GM19025 (cell line): ENCODE measurements at regions not wholly inside any gene's neighbourhood (a gene's known extent, or its start where the extent isn't known, plus 50 kb on each side); places are given as distances from the start of the nearest gene placed in this dataset.
"Not testable (repeated sequence)": the region's sequence is repeated elsewhere in the genome, so short reads cannot be mapped to it uniquely, and the experiment has no call there.

Experiments
- ATAC-seq: cut with Tn5 transposase; IDR thresholded peaks from one replicate; pipeline ENCODE4 v1.9.1; 2021; ENCODE audit warnings: mild to moderate bottlenecking, low read depth, moderate library complexity; ENCODE audit not compliant: unreplicated experiment

- ATAC-seq, result no peak
Measured at GRCh38 chr10:125258676-125259075, 98.3 kb upstream of the CTBP2 start.

GRCh38 chr10:125257521-125258108 is 97.3 kb upstream of the CTBP2 start:
- no peak for ATAC-seq

GRCh38 chr10:125256026-125256425 is 95.7 kb upstream of the CTBP2 start:
- no peak for ATAC-seq

GRCh38 chr10:125252937-125253336 is 92.6 kb upstream of the CTBP2 start:
- ATAC-seq, result no peak

GRCh38 chr10:125250834-125251233 is 90.5 kb upstream of the CTBP2 start:
- not testable (repeated sequence) for ATAC-seq

- no peak for ATAC-seq
Measured at GRCh38 chr10:125249948-125250347, 89.6 kb upstream of the CTBP2 start.

- no peak for ATAC-seq
Measured at GRCh38 chr10:125248489-125248888, 88.1 kb upstream of the CTBP2 start.

- ATAC-seq, result no peak
Measured at GRCh38 chr10:125247576-125247975, 87.2 kb upstream of the CTBP2 start.

GRCh38 chr10:125243532-125244253 is 83.3 kb upstream of the CTBP2 start:
- ATAC-seq, result no peak

- no peak for ATAC-seq
Measured at GRCh38 chr10:125238682-125239081, 78.3 kb upstream of the CTBP2 start.

- ATAC-seq, result no peak
Measured at GRCh38 chr10:125236091-125236490, 75.7 kb upstream of the CTBP2 start.

- ATAC-seq, result no peak
Measured at GRCh38 chr10:125235093-125236069, 75.0 kb upstream of the CTBP2 start.

GRCh38 chr10:125234576-125234975 is 74.2 kb upstream of the CTBP2 start:
- ATAC-seq, result not testable (repeated sequence)

GRCh38 chr10:125233726-125234125 is 73.4 kb upstream of the CTBP2 start:
- no peak for ATAC-seq

GRCh38 chr10:125232841-125233240 is 72.5 kb upstream of the CTBP2 start:
- ATAC-seq, result no peak

- no peak for ATAC-seq
Measured at GRCh38 chr10:125231813-125232475, 71.6 kb upstream of the CTBP2 start.

GRCh38 chr10:125231116-125231812 is 70.9 kb upstream of the CTBP2 start:
- no peak for ATAC-seq

- ATAC-seq, result no peak
Measured at GRCh38 chr10:125230251-125230650, 69.9 kb upstream of the CTBP2 start.

- ATAC-seq, result not testable (repeated sequence)
Measured at GRCh38 chr10:125228245-125228940, 68.0 kb upstream of the CTBP2 start.
